ENCODE measurements at regions not wholly inside any gene's neighbourhood (a gene's known extent, or its start where the extent isn't known, plus 50 kb on each side); places are given as distances from the start of the nearest gene placed in this dataset.
"Not testable (repeated sequence)": the region's sequence is repeated elsewhere in the genome, so short reads cannot be mapped to it uniquely, and the experiment has no call there.

- H3K27ac ChIP-seq (ENCODE audit: low read depth, low read length); H3K36me3 ChIP-seq (ENCODE audit: control insufficient read depth in 1 of 2, insufficient read depth in 2 of 2, low read length in 2 of 2); H4K20me1 ChIP-seq (ENCODE audit: insufficient read depth); H3K27me3 ChIP-seq (ENCODE audit: insufficient read depth, low read length); POLR2A ChIA-PET; H3K9me2 ChIP-seq (ENCODE audit: insufficient read depth); BruUV-seq (replicated peaks); intact Hi-C loops (cut with micrococcal nuclease); H3K4me2 ChIP-seq (ENCODE audit: low read length); H3K79me2 ChIP-seq (ENCODE audit: insufficient read depth, low read length); RAD21 ChIA-PET (ENCODE audit: low non-redundant PET in 1 of 2, low total read pairs in 2 of 2, uncharacterized antibody in 2 of 2, unreplicated experiment in 2 of 2); H3K9me3 ChIP-seq (ENCODE audit: control insufficient read depth in 1 of 2, insufficient read depth in 1 of 2, low read depth in 1 of 2, low read length in 2 of 2); H2AFZ ChIP-seq (ENCODE audit: low read depth, low read length, poor library complexity, severe bottlenecking); DNase-seq (ENCODE audit: low read depth, low spot score); ATAC-seq; H3K4me1 ChIP-seq (ENCODE audit: control insufficient read depth in 1 of 2, insufficient read depth in 2 of 2, low read length in 2 of 2); H3K4me3 ChIP-seq (replicated peaks in 1 of 2; ENCODE audit: low read depth in 1 of 2, low read length in 2 of 2); H3K9ac ChIP-seq (ENCODE audit: low read length); CTCF ChIA-PET: not testable (repeated sequence)
Observed at GRCh38 chr6:14296698-14297097, 179.1 kb downstream of the CD83 start.

GRCh38 chr6:14297118-14297517, 179.5 kb downstream of the CD83 start:
- CTCF ChIA-PET; H3K4me2 ChIP-seq (ENCODE audit: low read length); H3K9me2 ChIP-seq (ENCODE audit: insufficient read depth); H2AFZ ChIP-seq (ENCODE audit: low read depth, low read length, poor library complexity, severe bottlenecking); DNase-seq (ENCODE audit: low read depth, low spot score); H3K27ac ChIP-seq (ENCODE audit: low read depth, low read length); intact Hi-C loops (cut with micrococcal nuclease); POLR2A ChIA-PET; RAD21 ChIA-PET (ENCODE audit: low non-redundant PET in 1 of 2, low total read pairs in 2 of 2, uncharacterized antibody in 2 of 2, unreplicated experiment in 2 of 2); H3K36me3 ChIP-seq (ENCODE audit: control insufficient read depth in 1 of 2, insufficient read depth in 2 of 2, low read length in 2 of 2); H3K79me2 ChIP-seq (ENCODE audit: insufficient read depth, low read length); H3K4me1 ChIP-seq (ENCODE audit: control insufficient read depth in 1 of 2, insufficient read depth in 2 of 2, low read length in 2 of 2); H3K9me3 ChIP-seq (ENCODE audit: control insufficient read depth in 1 of 2, insufficient read depth in 1 of 2, low read depth in 1 of 2, low read length in 2 of 2); H3K9ac ChIP-seq (ENCODE audit: low read length); ATAC-seq; H4K20me1 ChIP-seq (ENCODE audit: insufficient read depth); BruUV-seq (replicated peaks); H3K27me3 ChIP-seq (ENCODE audit: insufficient read depth, low read length); H3K4me3 ChIP-seq (replicated peaks in 1 of 2; ENCODE audit: low read depth in 1 of 2, low read length in 2 of 2): not testable (repeated sequence)

DNA sequence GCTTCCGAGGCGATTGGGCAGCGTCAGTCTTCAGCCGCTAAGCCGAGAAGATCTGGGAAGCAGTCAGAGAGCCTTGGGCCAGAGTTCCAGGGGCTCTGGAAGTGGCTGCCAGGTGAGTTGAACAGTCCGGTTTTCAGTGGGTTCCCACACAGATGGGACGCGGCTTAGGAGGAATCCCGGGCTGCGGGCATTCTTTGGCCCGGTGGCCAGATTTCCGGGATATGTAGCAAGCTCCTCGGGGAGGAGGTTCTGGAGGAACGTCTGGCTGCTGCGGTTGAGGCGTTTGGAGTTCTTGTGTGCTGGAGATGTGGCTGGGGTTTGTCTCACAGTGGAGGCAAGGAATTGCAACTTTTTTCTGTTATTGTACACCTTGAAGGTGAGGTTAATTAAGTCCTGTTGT, 182.6 kb downstream of the CD83 start:
- intact Hi-C loops (cut with micrococcal nuclease); H4K20me1 ChIP-seq (ENCODE audit: insufficient read depth); H3K36me3 ChIP-seq (ENCODE audit: control insufficient read depth in 1 of 2, insufficient read depth in 2 of 2, low read length in 2 of 2); H3K79me2 ChIP-seq (ENCODE audit: insufficient read depth, low read length); H3K4me1 ChIP-seq (ENCODE audit: control insufficient read depth in 1 of 2, insufficient read depth in 2 of 2, low read length in 2 of 2); H3K9ac ChIP-seq (ENCODE audit: low read length); H3K9me2 ChIP-seq (ENCODE audit: insufficient read depth); H2AFZ ChIP-seq (ENCODE audit: low read depth, low read length, poor library complexity, severe bottlenecking); H3K4me2 ChIP-seq (ENCODE audit: low read length); CTCF ChIA-PET; DNase-seq (ENCODE audit: low read depth, low spot score); RAD21 ChIA-PET (ENCODE audit: low non-redundant PET in 1 of 2, low total read pairs in 2 of 2, uncharacterized antibody in 2 of 2, unreplicated experiment in 2 of 2); H3K27ac ChIP-seq (ENCODE audit: low read depth, low read length); BruUV-seq (replicated peaks); H3K9me3 ChIP-seq (ENCODE audit: control insufficient read depth in 1 of 2, insufficient read depth in 1 of 2, low read depth in 1 of 2, low read length in 2 of 2); ATAC-seq; H3K27me3 ChIP-seq (ENCODE audit: insufficient read depth, low read length); POLR2A ChIA-PET; H3K4me3 ChIP-seq (replicated peaks in 1 of 2; ENCODE audit: low read depth in 1 of 2, low read length in 2 of 2): not testable (repeated sequence)

GRCh38 chr6:14300721-14301120, 183.1 kb downstream of the CD83 start:
- intact Hi-C loops (cut with micrococcal nuclease); RAD21 ChIA-PET (ENCODE audit: low non-redundant PET in 1 of 2, low total read pairs in 2 of 2, uncharacterized antibody in 2 of 2, unreplicated experiment in 2 of 2); H3K27me3 ChIP-seq (ENCODE audit: insufficient read depth, low read length); H3K4me1 ChIP-seq (ENCODE audit: control insufficient read depth in 1 of 2, insufficient read depth in 2 of 2, low read length in 2 of 2); H3K9me2 ChIP-seq (ENCODE audit: insufficient read depth); H3K9me3 ChIP-seq (ENCODE audit: control insufficient read depth in 1 of 2, insufficient read depth in 1 of 2, low read depth in 1 of 2, low read length in 2 of 2); H3K27ac ChIP-seq (ENCODE audit: low read depth, low read length); H3K36me3 ChIP-seq (ENCODE audit: control insufficient read depth in 1 of 2, insufficient read depth in 2 of 2, low read length in 2 of 2); H3K9ac ChIP-seq (ENCODE audit: low read length); H4K20me1 ChIP-seq (ENCODE audit: insufficient read depth); POLR2A ChIA-PET; H3K4me2 ChIP-seq (ENCODE audit: low read length); DNase-seq (ENCODE audit: low read depth, low spot score); H3K79me2 ChIP-seq (ENCODE audit: insufficient read depth, low read length); CTCF ChIA-PET; H2AFZ ChIP-seq (ENCODE audit: low read depth, low read length, poor library complexity, severe bottlenecking); H3K4me3 ChIP-seq (replicated peaks in 1 of 2; ENCODE audit: low read depth in 1 of 2, low read length in 2 of 2); ATAC-seq; BruUV-seq (replicated peaks): not testable (repeated sequence)

DNA sequence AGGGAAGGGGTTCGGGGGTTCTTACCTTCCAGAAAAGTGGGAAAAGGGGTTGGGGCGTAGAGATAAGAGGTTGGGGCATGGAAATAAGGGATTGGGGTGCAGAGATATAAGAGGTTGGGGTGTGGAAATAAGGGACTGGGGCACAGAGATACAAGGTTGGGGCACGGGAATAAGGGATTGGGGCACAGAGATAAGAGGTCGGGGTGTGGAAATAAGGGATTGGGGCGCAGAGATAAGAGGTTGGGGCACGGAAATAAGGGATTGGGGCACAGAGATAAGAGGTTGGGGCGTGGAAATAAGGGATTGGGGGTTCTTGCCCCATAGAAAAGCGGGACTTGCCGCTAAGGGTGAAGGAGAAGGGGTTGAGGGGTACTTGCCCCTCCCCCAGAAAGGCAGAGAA, 183.9 kb downstream of the CD83 start:
- H3K79me2 ChIP-seq (ENCODE audit: insufficient read depth, low read length); intact Hi-C loops (cut with micrococcal nuclease); H2AFZ ChIP-seq (ENCODE audit: low read depth, low read length, poor library complexity, severe bottlenecking); CTCF ChIA-PET; H3K36me3 ChIP-seq (ENCODE audit: control insufficient read depth in 1 of 2, insufficient read depth in 2 of 2, low read length in 2 of 2); BruUV-seq (replicated peaks); H3K9ac ChIP-seq (ENCODE audit: low read length); H3K4me3 ChIP-seq (replicated peaks in 1 of 2; ENCODE audit: low read depth in 1 of 2, low read length in 2 of 2); H3K9me3 ChIP-seq (ENCODE audit: control insufficient read depth in 1 of 2, insufficient read depth in 1 of 2, low read depth in 1 of 2, low read length in 2 of 2); DNase-seq (ENCODE audit: low read depth, low spot score); H3K4me2 ChIP-seq (ENCODE audit: low read length); H3K27ac ChIP-seq (ENCODE audit: low read depth, low read length); H4K20me1 ChIP-seq (ENCODE audit: insufficient read depth); H3K9me2 ChIP-seq (ENCODE audit: insufficient read depth); RAD21 ChIA-PET (ENCODE audit: low non-redundant PET in 1 of 2, low total read pairs in 2 of 2, uncharacterized antibody in 2 of 2, unreplicated experiment in 2 of 2); POLR2A ChIA-PET; H3K4me1 ChIP-seq (ENCODE audit: control insufficient read depth in 1 of 2, insufficient read depth in 2 of 2, low read length in 2 of 2); H3K27me3 ChIP-seq (ENCODE audit: insufficient read depth, low read length); ATAC-seq: not testable (repeated sequence)

All from HCT116 (cell line).